GM18517 (cell line): ENCODE measurements at regions not wholly inside any gene's neighbourhood (a gene's known extent, or its start where the extent isn't known, plus 50 kb on each side); places are given as distances from the start of the nearest gene placed in this dataset.
"Not testable (repeated sequence)": the region's sequence is repeated elsewhere in the genome, so short reads cannot be mapped to it uniquely, and the experiment has no call there.

ENCODE experiments used
- ATAC-seq: cut with Tn5 transposase; IDR thresholded peaks from one replicate; pipeline ENCODE4 v1.9.1; 2021; ENCODE audit warnings: mild to moderate bottlenecking, moderate library complexity; ENCODE audit not compliant: unreplicated experiment

- no peak for ATAC-seq
Observed at GRCh38 chr20:48339190-48339985, 488.4 kb downstream of the PREX1 start.

- ATAC-seq = no peak
Observed at GRCh38 chr20:48338717-48339116, 489.1 kb downstream of the PREX1 start.

GRCh38 chr20:48336597-48336996 is 491.2 kb downstream of the PREX1 start:
- no peak for ATAC-seq

GRCh38 chr20:48335308-48336050 is 492.3 kb downstream of the PREX1 start:
- ATAC-seq = no peak

GRCh38 chr20:48333707-48334106 is 494.1 kb downstream of the PREX1 start:
- no peak for ATAC-seq

- no peak for ATAC-seq
Observed at GRCh38 chr20:48332555-48332954, 495.2 kb downstream of the PREX1 start.

GRCh38 chr20:48331518-48332286 is 496.1 kb downstream of the PREX1 start:
- ATAC-seq = no peak

- ATAC-seq = no peak
Observed at GRCh38 chr20:48329676-48330664, 497.8 kb downstream of the PREX1 start.

- ATAC-seq = no peak
Observed at GRCh38 chr20:48329031-48329615, 498.7 kb downstream of the PREX1 start.

- ATAC-seq = not testable (repeated sequence)
Observed at GRCh38 chr20:48327848-48328247, 500.0 kb downstream of the PREX1 start.

GRCh38 chr20:48326868-48327267 is 500.9 kb downstream of the PREX1 start:
- no peak for ATAC-seq

- ATAC-seq = no peak
Observed at GRCh38 chr20:48326434-48326691, 501.4 kb downstream of the PREX1 start.

GRCh38 chr20:48325656-48326433 is 502.0 kb downstream of the PREX1 start:
- ATAC-seq = no peak

GRCh38 chr20:48324744-48325143 is 503.1 kb downstream of the PREX1 start:
- no peak for ATAC-seq

- ATAC-seq = no peak
Observed at GRCh38 chr20:48321271-48321670, 506.5 kb downstream of the PREX1 start.

GRCh38 chr20:48319943-48320584 is 507.7 kb downstream of the PREX1 start:
- no peak for ATAC-seq

GRCh38 chr20:48317578-48317977 is 510.2 kb downstream of the PREX1 start:
- no peak for ATAC-seq

- ATAC-seq = no peak
Observed at GRCh38 chr20:48314925-48315592, 512.7 kb downstream of the PREX1 start.
